H1 (cell line): ENCODE measurements at regions not wholly inside any gene's neighbourhood (a gene's known extent, or its start where the extent isn't known, plus 50 kb on each side); places are given as distances from the start of the nearest gene placed in this dataset.

Experiments
- ASH2L ChIP-seq: fragments of 200-600, 300-600 bp; sonication (generic); IDR thresholded peaks from one replicate; pipeline ENCODE4 v1.7.1; 2017; ENCODE audit warnings: low read length
- BCL11A ChIP-seq, 2 experiments: IDR thresholded peaks; one replicate each; pipeline ENCODE4 v1.6.1; 2011; ENCODE audit warnings: low read depth in 2 of 2, low read length in 2 of 2, mild to moderate bottlenecking in 2 of 2
- CREB1 ChIP-seq: IDR thresholded peaks from 2 replicates; pipeline ENCODE4 v1.6.1; 2012; ENCODE audit warnings: inconsistent platforms
- NANOG ChIP-seq: IDR thresholded peaks from 2 replicates; pipeline ENCODE4 v1.6.1; 2011; ENCODE audit warnings: low read length, low read depth, mild to moderate bottlenecking, inconsistent platforms; ENCODE audit not compliant: insufficient read depth, poor library complexity, severe bottlenecking
- RFX5 ChIP-seq: IDR thresholded peaks from 2 replicates; pipeline ENCODE4 v1.6.1; 2011; ENCODE audit warnings: low read depth, low read length, improper control_type of control experiment, borderline replicate concordance
- SIX5 ChIP-seq: IDR thresholded peaks from 2 replicates; pipeline ENCODE4 v1.6.1; 2011; ENCODE audit warnings: mild to moderate bottlenecking, low read depth, low read length

GRCh38 chr21:28725396-28725795 lies 267.3 kb downstream of the LTN1 start (continued):
- TF ChIP-seq NANOG, result no peak
- no peak for TF ChIP-seq SIX5
- no peak for TF ChIP-seq CREB1
- no peak for TF ChIP-seq BCL11A (IDR thresholded peaks at IDR 0.05; ENCODE audit: low read depth in 2 of 2, low read length in 2 of 2)
- no peak for TF ChIP-seq ASH2L
- TF ChIP-seq RFX5, result no peak
